ENCODE measurements at regions not wholly inside any gene's neighbourhood (a gene's known extent, or its start where the extent isn't known, plus 50 kb on each side); places are given as distances from the start of the nearest gene placed in this dataset.

DNA sequence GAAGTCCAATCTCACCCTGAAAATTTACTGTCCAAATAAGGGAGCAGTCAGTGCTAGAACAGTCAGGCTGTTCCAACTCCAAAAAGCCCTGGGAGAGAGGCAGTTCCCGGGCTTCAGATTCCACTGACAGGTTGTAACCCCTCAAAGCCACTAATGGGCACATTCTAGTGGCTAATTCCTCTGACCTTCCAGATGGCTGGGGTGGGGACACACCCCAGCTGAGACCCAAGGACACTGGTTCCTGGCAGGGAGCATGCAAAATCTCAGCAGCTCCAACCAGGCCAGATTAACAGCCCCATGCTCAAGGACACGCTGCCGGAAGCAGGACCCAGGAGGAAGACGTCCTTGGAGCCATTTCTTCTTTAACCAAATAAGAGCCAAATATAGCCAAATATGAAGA, 92.7 kb downstream of the RPL27A start:
- ATAC-seq = no peak
- TF ChIP-seq ZNF8 (CRISPR knock-in tag; IDR thresholded peaks at IDR 0.05) (no peak), TOX (CRISPR knock-in tag; IDR thresholded peaks at IDR 0.05; ENCODE audit: borderline replicate concordance) (no peak), BACH2 (CRISPR knock-in tag; IDR thresholded peaks at IDR 0.05; ENCODE audit: borderline replicate concordance) (no peak), SNAI2 (CRISPR knock-in tag; IDR thresholded peaks at IDR 0.05) (no peak), ZNF70 (CRISPR knock-in tag; IDR thresholded peaks at IDR 0.05) (no peak), ARNTL (CRISPR knock-in tag; IDR thresholded peaks at IDR 0.05; ENCODE audit: borderline replicate concordance, low read depth) (no peak), OSR1 (CRISPR knock-in tag; IDR thresholded peaks at IDR 0.05) (no peak), ZC3H10 (CRISPR knock-in tag; IDR thresholded peaks at IDR 0.05) (no peak), ISL1 (CRISPR knock-in tag; IDR thresholded peaks at IDR 0.05) (no peak), ZFP3 (CRISPR knock-in tag; IDR thresholded peaks at IDR 0.05) (no peak)
- TF ChIP-seq, protein P1, sequence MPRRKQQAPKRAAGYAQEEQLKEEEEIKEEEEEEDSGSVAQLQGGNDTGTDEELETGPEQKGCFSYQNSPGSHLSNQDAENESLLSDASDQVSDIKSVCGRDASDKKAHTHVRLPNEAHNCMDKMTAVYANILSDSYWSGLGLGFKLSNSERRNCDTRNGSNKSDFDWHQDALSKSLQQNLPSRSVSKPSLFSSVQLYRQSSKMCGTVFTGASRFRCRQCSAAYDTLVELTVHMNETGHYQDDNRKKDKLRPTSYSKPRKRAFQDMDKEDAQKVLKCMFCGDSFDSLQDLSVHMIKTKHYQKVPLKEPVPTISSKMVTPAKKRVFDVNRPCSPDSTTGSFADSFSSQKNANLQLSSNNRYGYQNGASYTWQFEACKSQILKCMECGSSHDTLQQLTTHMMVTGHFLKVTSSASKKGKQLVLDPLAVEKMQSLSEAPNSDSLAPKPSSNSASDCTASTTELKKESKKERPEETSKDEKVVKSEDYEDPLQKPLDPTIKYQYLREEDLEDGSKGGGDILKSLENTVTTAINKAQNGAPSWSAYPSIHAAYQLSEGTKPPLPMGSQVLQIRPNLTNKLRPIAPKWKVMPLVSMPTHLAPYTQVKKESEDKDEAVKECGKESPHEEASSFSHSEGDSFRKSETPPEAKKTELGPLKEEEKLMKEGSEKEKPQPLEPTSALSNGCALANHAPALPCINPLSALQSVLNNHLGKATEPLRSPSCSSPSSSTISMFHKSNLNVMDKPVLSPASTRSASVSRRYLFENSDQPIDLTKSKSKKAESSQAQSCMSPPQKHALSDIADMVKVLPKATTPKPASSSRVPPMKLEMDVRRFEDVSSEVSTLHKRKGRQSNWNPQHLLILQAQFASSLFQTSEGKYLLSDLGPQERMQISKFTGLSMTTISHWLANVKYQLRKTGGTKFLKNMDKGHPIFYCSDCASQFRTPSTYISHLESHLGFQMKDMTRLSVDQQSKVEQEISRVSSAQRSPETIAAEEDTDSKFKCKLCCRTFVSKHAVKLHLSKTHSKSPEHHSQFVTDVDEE (CRISPR knock-in tag; IDR thresholded peaks at IDR 0.05) = no peak

DNA sequence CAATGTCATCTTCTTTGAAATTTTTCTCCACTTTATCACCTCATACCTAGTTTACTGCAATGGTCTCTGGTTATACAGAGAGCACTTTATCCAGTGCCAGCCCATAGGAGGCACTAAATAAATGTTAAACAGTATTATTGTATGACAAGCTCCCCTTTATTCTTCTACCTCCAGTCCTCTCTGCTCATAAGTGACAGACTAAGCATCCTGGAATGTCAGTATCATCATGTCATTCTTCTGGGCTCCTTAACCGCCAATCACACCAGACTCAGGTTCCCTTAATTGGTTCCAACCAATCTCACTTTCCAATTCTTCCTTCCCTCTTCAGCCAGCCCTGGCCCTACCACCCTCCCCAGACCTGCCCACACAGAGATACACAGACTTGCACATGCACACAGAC, 93.1 kb downstream of the RPL27A start:
- TF ChIP-seq GLIS3 (CRISPR knock-in tag; IDR thresholded peaks at IDR 0.05) (no peak), RARB (CRISPR knock-in tag; IDR thresholded peaks at IDR 0.05) (no peak), ARNTL (CRISPR knock-in tag; IDR thresholded peaks at IDR 0.05; ENCODE audit: borderline replicate concordance, low read depth) (no peak), ZNF565 (CRISPR knock-in tag; conservative IDR thresholded peaks at IDR 0.05; ENCODE audit: low read depth) (no peak), ZNF8 (CRISPR knock-in tag; IDR thresholded peaks at IDR 0.05) (no peak), PPARA (CRISPR knock-in tag; IDR thresholded peaks at IDR 0.05; ENCODE audit: borderline replicate concordance) (no peak), ZC3H10 (CRISPR knock-in tag; IDR thresholded peaks at IDR 0.05) (no peak), TCF4 (CRISPR knock-in tag; IDR thresholded peaks at IDR 0.05; ENCODE audit: borderline replicate concordance) (no peak), TOX (CRISPR knock-in tag; IDR thresholded peaks at IDR 0.05; ENCODE audit: borderline replicate concordance) (no peak)
- TF ChIP-seq, protein P1 (CRISPR knock-in tag; IDR thresholded peaks at IDR 0.05) = no peak
- TF ChIP-seq, protein P2, sequence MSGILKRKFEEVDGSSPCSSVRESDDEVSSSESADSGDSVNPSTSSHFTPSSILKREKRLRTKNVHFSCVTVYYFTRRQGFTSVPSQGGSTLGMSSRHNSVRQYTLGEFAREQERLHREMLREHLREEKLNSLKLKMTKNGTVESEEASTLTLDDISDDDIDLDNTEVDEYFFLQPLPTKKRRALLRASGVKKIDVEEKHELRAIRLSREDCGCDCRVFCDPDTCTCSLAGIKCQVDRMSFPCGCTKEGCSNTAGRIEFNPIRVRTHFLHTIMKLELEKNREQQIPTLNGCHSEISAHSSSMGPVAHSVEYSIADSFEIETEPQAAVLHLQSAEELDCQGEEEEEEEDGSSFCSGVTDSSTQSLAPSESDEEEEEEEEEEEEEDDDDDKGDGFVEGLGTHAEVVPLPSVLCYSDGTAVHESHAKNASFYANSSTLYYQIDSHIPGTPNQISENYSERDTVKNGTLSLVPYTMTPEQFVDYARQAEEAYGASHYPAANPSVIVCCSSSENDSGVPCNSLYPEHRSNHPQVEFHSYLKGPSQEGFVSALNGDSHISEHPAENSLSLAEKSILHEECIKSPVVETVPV (CRISPR knock-in tag; IDR thresholded peaks at IDR 0.05) = no peak
- TF ChIP-seq, protein P3, sequence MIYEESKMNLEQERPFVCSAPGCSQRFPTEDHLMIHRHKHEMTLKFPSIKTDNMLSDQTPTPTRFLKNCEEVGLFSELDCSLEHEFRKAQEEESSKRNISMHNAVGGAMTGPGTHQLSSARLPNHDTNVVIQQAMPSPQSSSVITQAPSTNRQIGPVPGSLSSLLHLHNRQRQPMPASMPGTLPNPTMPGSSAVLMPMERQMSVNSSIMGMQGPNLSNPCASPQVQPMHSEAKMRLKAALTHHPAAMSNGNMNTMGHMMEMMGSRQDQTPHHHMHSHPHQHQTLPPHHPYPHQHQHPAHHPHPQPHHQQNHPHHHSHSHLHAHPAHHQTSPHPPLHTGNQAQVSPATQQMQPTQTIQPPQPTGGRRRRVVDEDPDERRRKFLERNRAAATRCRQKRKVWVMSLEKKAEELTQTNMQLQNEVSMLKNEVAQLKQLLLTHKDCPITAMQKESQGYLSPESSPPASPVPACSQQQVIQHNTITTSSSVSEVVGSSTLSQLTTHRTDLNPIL (CRISPR knock-in tag; IDR thresholded peaks at IDR 0.05; ENCODE audit: low read depth) = no peak
- TF ChIP-seq, protein P4, sequence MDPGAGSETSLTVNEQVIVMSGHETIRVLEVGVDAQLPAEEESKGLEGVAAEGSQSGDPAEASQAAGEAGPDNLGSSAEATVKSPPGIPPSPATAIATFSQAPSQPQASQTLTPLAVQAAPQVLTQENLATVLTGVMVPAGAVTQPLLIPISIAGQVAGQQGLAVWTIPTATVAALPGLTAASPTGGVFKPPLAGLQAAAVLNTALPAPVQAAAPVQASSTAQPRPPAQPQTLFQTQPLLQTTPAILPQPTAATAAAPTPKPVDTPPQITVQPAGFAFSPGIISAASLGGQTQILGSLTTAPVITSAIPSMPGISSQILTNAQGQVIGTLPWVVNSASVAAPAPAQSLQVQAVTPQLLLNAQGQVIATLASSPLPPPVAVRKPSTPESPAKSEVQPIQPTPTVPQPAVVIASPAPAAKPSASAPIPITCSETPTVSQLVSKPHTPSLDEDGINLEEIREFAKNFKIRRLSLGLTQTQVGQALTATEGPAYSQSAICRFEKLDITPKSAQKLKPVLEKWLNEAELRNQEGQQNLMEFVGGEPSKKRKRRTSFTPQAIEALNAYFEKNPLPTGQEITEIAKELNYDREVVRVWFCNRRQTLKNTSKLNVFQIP (CRISPR knock-in tag; IDR thresholded peaks at IDR 0.05; ENCODE audit: borderline replicate concordance, low read depth) = no peak
- ATAC-seq = peak; percentile 9; the same call in 1 of the 3 replicates

DNA sequence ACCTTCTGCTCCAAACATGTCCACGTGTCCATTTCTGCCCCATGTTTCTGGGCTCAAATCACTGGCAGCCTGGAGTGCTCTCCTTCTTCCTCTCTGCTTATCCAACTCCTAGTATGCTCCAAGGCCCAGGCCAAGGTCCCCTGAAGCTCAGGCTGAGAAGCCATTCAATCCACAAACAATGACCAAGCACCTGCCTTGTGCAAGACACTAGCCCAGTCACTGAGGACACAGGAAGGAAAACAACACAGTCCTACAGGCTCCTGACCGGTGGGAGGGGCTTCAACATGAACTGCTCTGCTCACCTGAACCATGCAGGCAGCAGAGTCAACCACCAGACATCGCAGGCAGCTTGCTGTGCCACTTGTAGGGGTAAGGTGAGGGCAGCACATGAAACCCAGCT, 93.6 kb downstream of the RPL27A start:
- no peak for TF ChIP-seq ZC3H10 (CRISPR knock-in tag; IDR thresholded peaks at IDR 0.05)
- no peak for TF ChIP-seq ISL1 (CRISPR knock-in tag; IDR thresholded peaks at IDR 0.05)
- TF ChIP-seq, protein P4 (CRISPR knock-in tag; IDR thresholded peaks at IDR 0.05; ENCODE audit: borderline replicate concordance, low read depth) = no peak
- TF ChIP-seq BACH2 (CRISPR knock-in tag; IDR thresholded peaks at IDR 0.05; ENCODE audit: borderline replicate concordance) = no peak
- TF ChIP-seq ZNF8 (CRISPR knock-in tag; IDR thresholded peaks at IDR 0.05) = no peak
- TF ChIP-seq PPARA (CRISPR knock-in tag; IDR thresholded peaks at IDR 0.05; ENCODE audit: borderline replicate concordance) = no peak
- ATAC-seq = no peak
